Activated naive CD4-positive, alpha-beta T cell treated with anti-CD3 and anti-CD28 coated beads for 36 hours (primary cell): ENCODE measurements at regions not wholly inside any gene's neighbourhood (a gene's known extent, or its start where the extent isn't known, plus 50 kb on each side); places are given as distances from the start of the nearest gene placed in this dataset.

ENCODE experiments used
- CTCF ChIA-PET: fragments of 350-600 bp; sonication (Branson Sonifier 250); formaldehyde crosslinking; loops from one replicate; lab custom pipeline; 2021; ENCODE audit warnings: antibody characterized with exemption; lab: Charles Lee
- DNase-seq: peaks from one replicate; pipeline ENCODE4 v3.0.0-alpha.2; 2020
- H3K27ac Mint-ChIP-seq: one replicate; pipeline ENCODE4 v1.8.0; 2021; ENCODE audit warnings: mild to moderate bottlenecking, mixed read lengths
- H3K27me3 Mint-ChIP-seq: one replicate; pipeline ENCODE4 v1.8.0; 2021; ENCODE audit warnings: low read depth, mixed read lengths
- H3K36me3 Mint-ChIP-seq: one replicate; pipeline ENCODE4 v1.8.0; 2021; ENCODE audit warnings: low read depth, mixed read lengths
- H3K4me1 Mint-ChIP-seq: one replicate; pipeline ENCODE4 v1.8.0; 2021; ENCODE audit warnings: low read depth, mixed read lengths
- H3K4me3 Mint-ChIP-seq: one replicate; pipeline ENCODE4 v1.8.0; 2021; ENCODE audit warnings: mild to moderate bottlenecking, moderate library complexity, mixed read lengths
- H3K9me3 Mint-ChIP-seq: one replicate; pipeline ENCODE4 v1.8.0; 2021; ENCODE audit warnings: mixed read lengths
- intact Hi-C: fragments of 100-400 bp; cut with micrococcal nuclease; formaldehyde crosslinking; loops from one replicate; pipeline ENCODE4 v1.15.1; 2023

GRCh38 chr12:126464153-126464552 lies 1398.9 kb downstream of the AACS start:
- no peaks in the 10 kb centered on the region for H3K9me3 Mint-ChIP-seq
- H3K27ac Mint-ChIP-seq, result no peak overlapping the region
- no peak for DNase-seq
- no peaks in the 10 kb centered on the region for H3K27me3 Mint-ChIP-seq
- no peaks in the 10 kb centered on the region for H3K36me3 Mint-ChIP-seq
- no peaks in the 10 kb centered on the region for H3K4me1 Mint-ChIP-seq
- H3K4me3 Mint-ChIP-seq, result no peak overlapping the region
- CTCF ChIA-PET, result no interaction called here
- intact Hi-C loops, result no loop called here

DNA sequence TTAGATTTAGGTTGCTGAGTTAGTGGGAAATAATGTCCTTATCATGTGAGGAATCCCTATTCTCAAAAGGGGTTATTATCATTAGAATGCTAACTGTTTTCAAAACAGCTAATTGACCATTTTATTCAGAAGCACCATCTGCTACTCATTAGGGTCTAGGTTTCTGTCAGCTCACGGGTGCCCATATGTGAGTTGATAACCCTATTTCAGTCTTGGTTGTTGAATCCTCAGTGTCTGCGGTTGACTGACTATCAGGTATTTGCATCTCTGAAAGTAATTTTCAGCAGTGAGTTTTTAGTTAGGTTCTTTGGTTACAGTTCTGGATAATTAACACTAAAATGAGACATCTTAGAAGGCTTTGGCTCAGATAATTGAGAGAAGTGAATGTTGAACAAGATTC lies 1404.0 kb downstream of the AACS start:
- Mint-ChIP-seq H3K27me3 (no peaks in the 10 kb centered on the region), H3K4me3 (no peak overlapping the region), H3K4me1 (no peaks in the 10 kb centered on the region), H3K36me3 (no peaks in the 10 kb centered on the region), H3K9me3 (no peaks in the 10 kb centered on the region), H3K27ac (no peak overlapping the region)
- CTCF ChIA-PET, result no interaction called here
- intact Hi-C loops, result no loop called here
- DNase-seq, result no peak

DNA sequence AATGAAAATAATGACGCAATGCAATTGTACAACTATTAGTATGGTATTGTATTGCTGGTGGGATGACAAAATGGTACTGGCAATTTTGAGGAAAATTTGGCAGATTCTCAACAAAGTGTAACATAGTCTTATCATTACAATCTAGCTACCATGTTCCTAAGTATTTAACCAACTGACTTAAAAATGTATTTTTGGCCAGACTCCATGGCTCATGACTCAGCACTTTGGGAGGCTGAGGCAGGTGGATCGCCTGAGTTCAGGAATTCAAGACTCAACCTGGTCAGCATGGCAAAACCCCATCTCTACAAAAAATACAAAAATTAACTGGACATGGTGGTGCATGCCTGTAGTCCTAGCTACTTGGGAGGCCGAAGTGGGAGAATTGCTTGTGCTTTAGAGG lies 1409.5 kb downstream of the AACS start:
- CTCF ChIA-PET, result no interaction called here
- Mint-ChIP-seq H3K27ac (no peak overlapping the region), H3K4me1 (no peaks in the 10 kb centered on the region), H3K36me3 (peaks cover 1% of the 10 kb centered on the region), H3K9me3 (peaks cover 9% of the 10 kb centered on the region), H3K27me3 (no peaks in the 10 kb centered on the region), H3K4me3 (no peak overlapping the region)
- no peak for DNase-seq
- intact Hi-C loops, result no loop called here

- no peak for DNase-seq
- H3K4me3 Mint-ChIP-seq, result no peak overlapping the region
- peaks cover 5% of the 10 kb centered on the region for H3K9me3 Mint-ChIP-seq
- no peaks in the 10 kb centered on the region for H3K27me3 Mint-ChIP-seq
- intact Hi-C loops, result loop anchor here (5.0 kb wide), 1 partner anchor 292 kb away; no protein-coding TSS in a partner anchor
- H3K4me1 Mint-ChIP-seq, result peaks cover 6% of the 10 kb centered on the region
- H3K27ac Mint-ChIP-seq, result no peak overlapping the region
- H3K36me3 Mint-ChIP-seq, result peaks cover 1% of the 10 kb centered on the region
- CTCF ChIA-PET, result no interaction called here
These were observed 1415.2 kb downstream of the AACS start for GRCh38 chr12:126480451-126480850.

DNA sequence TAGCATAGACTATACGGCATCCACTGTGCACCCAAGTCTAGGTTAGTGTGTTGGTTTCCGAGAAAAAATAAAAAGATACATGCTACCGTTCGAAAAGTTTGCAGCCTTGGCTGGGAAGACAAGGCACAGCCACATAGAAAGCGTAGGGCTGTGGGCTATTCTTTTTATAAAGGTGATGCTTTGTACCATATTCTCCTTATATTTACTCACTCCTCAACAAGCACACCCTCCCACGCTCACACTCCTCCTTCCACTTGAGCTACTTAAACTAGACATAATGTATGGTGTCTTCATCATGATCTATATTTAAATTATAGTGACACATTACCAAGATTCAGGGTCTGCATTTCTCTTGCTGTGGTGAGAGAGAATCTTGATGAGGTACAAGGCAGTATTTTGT lies 1416.5 kb downstream of the AACS start:
- peaks cover 1% of the 10 kb centered on the region for H3K36me3 Mint-ChIP-seq
- CTCF ChIA-PET, result no interaction called here
- no peak for DNase-seq
- intact Hi-C loops, result loop anchor here (5.0 kb wide), 1 partner anchor 291 kb away; no protein-coding TSS in a partner anchor
- H3K4me1 Mint-ChIP-seq, result peaks cover 6% of the 10 kb centered on the region
- H3K27ac Mint-ChIP-seq, result no peak overlapping the region
- H3K27me3 Mint-ChIP-seq, result no peaks in the 10 kb centered on the region
- no peak overlapping the region for H3K4me3 Mint-ChIP-seq
- H3K9me3 Mint-ChIP-seq, result peaks cover 3% of the 10 kb centered on the region

DNA sequence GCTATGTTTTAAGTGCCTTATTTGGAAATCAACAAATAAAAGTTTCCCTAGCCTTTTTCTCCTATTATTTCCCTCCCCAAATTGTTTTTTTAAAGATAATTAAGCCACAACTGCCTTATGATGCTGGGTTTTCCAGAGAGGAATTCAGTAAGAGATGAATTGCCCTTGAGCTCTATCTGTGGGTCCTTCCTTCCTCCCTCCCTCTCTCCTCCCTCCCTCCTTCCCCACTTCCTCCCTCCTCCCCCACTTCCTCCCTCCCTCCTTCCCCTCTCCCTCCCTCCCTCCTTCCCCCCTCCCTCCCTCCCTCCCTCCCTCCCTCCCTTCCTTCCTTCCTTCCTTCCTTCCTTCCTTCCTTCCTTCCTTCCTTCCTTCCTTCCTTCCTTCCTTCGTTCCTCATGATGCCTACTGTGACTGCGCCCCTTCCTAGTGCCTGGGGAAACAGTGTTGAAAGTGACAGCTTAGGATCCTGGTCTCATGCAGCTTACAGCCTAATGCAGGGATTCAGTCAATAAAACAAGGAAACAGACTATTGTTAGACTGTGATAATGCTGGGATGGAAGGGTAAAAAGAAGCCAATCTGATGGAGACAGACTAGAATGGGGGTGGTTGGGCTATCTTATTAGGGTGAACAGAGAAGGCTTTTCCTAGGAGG lies 1417.1 kb downstream of the AACS start:
- Mint-ChIP-seq H3K27ac (no peak overlapping the region), H3K27me3 (no peaks in the 10 kb centered on the region), H3K9me3 (no peaks in the 10 kb centered on the region), H3K4me1 (peaks cover 6% of the 10 kb centered on the region), H3K36me3 (no peaks in the 10 kb centered on the region), H3K4me3 (no peak overlapping the region)
- CTCF ChIA-PET, result no interaction called here
- DNase-seq, result no peak
- intact Hi-C loops, result loop anchor here (5.0 kb wide), 1 partner anchor 290 kb away; no protein-coding TSS in a partner anchor

- Mint-ChIP-seq H3K27me3 (no peaks in the 10 kb centered on the region), H3K27ac (no peak overlapping the region), H3K36me3 (no peaks in the 10 kb centered on the region), H3K4me1 (peaks cover 6% of the 10 kb centered on the region), H3K4me3 (no peak overlapping the region), H3K9me3 (no peaks in the 10 kb centered on the region)
- no peak for DNase-seq
- CTCF ChIA-PET, result no interaction called here
- intact Hi-C loops, result loop anchor here (1.0 to 5.0 kb wide), 3 partner anchors 86 to 289 kb away; no protein-coding TSS in a partner anchor
These were observed 1418.2 kb downstream of the AACS start for GRCh38 chr12:126483145-126484068.

DNA sequence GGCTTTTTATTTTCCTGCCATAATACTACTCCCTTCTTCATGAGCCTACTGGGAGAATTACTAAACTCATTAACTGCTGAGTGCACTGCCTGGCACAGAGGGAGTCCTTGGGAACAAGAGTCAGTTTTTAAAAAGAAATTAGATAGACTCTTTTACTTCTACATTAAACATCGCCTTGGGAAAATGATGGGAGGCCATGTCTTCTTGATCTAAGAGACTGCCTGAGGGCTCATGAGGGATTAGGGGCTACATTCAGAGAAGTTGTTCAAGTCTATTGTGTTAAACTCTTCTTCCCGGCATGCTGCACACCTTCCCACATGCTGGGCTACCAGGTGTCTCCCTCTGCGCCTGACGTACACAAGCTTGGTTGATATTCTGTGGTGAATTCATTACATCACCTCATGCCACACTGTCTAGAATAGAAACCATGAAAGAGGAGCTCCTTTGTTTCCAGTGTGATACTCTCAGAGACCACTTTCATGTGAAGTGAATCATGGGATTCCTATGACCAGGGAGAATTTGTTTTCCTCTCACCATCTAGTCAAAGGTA lies 1422.3 kb downstream of the AACS start:
- H3K36me3 Mint-ChIP-seq, result no peaks in the 10 kb centered on the region
- H3K4me3 Mint-ChIP-seq, result no peak overlapping the region
- no peaks in the 10 kb centered on the region for H3K27me3 Mint-ChIP-seq
- intact Hi-C loops, result no loop called here
- peaks cover 10% of the 10 kb centered on the region for H3K9me3 Mint-ChIP-seq
- no peak overlapping the region for H3K27ac Mint-ChIP-seq
- peaks cover 5% of the 10 kb centered on the region for H3K4me1 Mint-ChIP-seq
- no peak for DNase-seq
- CTCF ChIA-PET, result no interaction called here

DNA sequence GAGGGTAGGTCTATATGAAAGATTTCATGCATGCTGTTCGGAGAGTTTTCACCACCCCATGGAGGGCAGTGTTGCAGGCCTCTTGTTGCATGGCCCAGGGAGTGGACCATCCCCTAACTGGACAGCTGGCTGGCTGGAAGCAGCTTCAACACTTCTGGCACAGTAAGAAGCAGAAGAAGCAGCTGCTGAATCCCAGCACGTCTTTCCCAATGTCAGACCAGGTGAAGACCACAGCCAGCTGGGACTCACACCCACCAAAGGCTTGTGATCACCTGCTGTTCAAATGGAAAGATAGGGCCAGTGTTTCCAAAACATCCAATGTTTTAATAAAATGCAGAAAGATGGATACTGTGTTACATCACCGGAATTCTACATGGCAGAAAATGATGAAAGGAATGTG lies 1423.6 kb downstream of the AACS start:
- intact Hi-C loops, result no loop called here
- CTCF ChIA-PET, result no interaction called here
- Mint-ChIP-seq H3K27me3 (no peaks in the 10 kb centered on the region), H3K27ac (no peak overlapping the region), H3K36me3 (no peaks in the 10 kb centered on the region), H3K9me3 (peaks cover 15% of the 10 kb centered on the region), H3K4me1 (no peaks in the 10 kb centered on the region), H3K4me3 (no peak overlapping the region)
- DNase-seq, result no peak

- no peaks in the 10 kb centered on the region for H3K36me3 Mint-ChIP-seq
- DNase-seq, result no peak
- H3K27ac Mint-ChIP-seq, result no peak overlapping the region
- no peak overlapping the region for H3K4me3 Mint-ChIP-seq
- intact Hi-C loops, result no loop called here
- H3K27me3 Mint-ChIP-seq, result no peaks in the 10 kb centered on the region
- H3K4me1 Mint-ChIP-seq, result no peaks in the 10 kb centered on the region
- CTCF ChIA-PET, result interaction anchor here (0.7 kb wide), 1 partner anchor 27 kb away, joined by 3 read pairs; no protein-coding TSS in a partner anchor
- H3K9me3 Mint-ChIP-seq, result peaks cover 16% of the 10 kb centered on the region
These were observed 1426.9 kb downstream of the AACS start for GRCh38 chr12:126492181-126492580.

DNA sequence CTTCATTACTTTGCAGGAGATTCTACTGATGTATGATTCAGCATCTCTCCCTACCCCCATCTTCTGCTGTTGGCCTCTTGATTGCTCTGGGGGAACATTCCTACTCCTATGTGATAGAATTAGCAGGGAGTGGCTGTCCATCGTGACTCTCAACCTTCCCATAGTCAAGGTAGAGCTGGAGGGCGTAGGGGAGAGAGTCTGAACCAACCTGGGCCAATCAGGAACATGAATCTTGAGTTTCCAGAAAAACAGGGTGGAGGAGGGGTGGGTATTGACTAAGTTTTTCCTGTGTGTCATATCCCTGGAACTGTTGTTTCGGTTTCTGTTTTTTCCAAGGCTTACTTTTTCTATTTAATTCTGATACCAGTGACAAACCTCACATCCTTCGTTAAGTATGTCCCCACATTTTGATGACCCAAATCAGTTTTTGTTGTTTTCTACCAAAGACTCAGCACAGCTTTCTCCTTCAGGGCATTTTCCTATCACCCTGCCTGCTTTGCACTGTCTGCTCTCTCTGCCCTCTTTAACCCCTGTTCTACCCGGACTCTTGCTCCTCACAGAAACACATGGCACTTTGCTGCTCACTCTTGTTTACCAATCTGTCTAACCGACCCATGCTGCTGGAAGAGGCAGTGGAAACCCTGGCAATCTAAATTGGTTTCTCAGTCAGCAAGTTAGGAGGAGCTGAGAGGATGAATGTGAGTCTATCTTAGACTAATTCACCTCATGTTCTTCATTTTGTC lies 1428.3 kb downstream of the AACS start:
- no peak overlapping the region for H3K4me3 Mint-ChIP-seq
- peaks cover 16% of the 10 kb centered on the region for H3K9me3 Mint-ChIP-seq
- no peaks in the 10 kb centered on the region for H3K36me3 Mint-ChIP-seq
- no peaks in the 10 kb centered on the region for H3K4me1 Mint-ChIP-seq
- CTCF ChIA-PET, result no interaction called here
- no peaks in the 10 kb centered on the region for H3K27me3 Mint-ChIP-seq
- H3K27ac Mint-ChIP-seq, result no peak overlapping the region
- intact Hi-C loops, result no loop called here
- no peak for DNase-seq

- CTCF ChIA-PET, result no interaction called here
- Mint-ChIP-seq H3K4me1 (no peaks in the 10 kb centered on the region), H3K4me3 (no peak overlapping the region), H3K9me3 (peaks cover 10% of the 10 kb centered on the region), H3K36me3 (no peaks in the 10 kb centered on the region), H3K27ac (no peak overlapping the region), H3K27me3 (no peaks in the 10 kb centered on the region)
- intact Hi-C loops, result no loop called here
- no peak for DNase-seq
These were observed 1431.0 kb downstream of the AACS start for GRCh38 chr12:126496201-126496600.
